ENCODE measurements at regions not wholly inside any gene's neighbourhood (a gene's known extent, or its start where the extent isn't known, plus 50 kb on each side); places are given as distances from the start of the nearest gene placed in this dataset.

GRCh38 chr5:73307645-73308355, 134.8 kb downstream of the TMEM174 start:
- TF ChIP-seq CTCF (IDR thresholded peaks at IDR 0.05 in 4 of 5, conservative IDR thresholded peaks at IDR 0.05 in 1 of 5): no peak
- TF ChIP-seq POLR2A (IDR thresholded peaks at IDR 0.05): no peak

Data from gastrocnemius medialis (tissue), 4 donors.